ENCODE measurements at regions not wholly inside any gene's neighbourhood (a gene's known extent, or its start where the extent isn't known, plus 50 kb on each side); places are given as distances from the start of the nearest gene placed in this dataset.

DNA sequence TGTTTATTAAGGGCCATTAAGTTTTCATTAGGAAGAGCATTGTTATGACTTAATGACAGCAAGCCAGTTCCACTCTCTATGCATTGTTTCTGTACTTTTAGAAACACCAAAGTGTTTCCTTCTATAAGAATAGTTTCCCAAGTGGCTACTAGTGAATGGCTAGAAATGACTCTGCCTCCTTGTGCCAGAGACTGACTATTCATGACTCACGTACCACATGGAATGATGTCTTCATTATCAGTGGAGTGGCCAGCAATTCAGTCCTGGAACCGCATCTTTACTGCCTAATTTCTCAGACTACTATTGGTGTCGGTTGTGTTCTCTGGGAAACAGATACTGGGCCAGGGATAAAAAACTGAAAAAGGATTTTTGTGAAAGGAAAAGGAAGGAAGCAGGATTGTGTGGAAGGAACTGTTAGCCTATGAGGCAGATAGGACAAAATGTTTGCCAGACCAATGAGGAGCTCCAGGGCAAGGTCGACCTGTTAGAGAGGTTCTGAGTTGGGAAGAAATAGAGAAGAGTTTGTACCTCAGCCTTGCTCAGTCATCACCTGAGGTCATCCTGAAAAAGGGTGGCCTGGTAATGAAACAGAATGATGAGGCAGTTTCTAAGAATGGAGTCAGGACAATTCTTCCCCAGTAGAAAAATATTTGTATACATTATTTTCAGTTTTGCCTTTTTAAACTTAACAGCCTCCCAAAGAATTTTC, 218.6 kb downstream of the SPCS3 start:
- no peak for DNase-seq
- Histone ChIP-seq H3K27me3 (ENCODE audit: control insufficient read depth, insufficient read depth, low read length) (no peaks in the 10 kb centered on the region), H3K27ac (ENCODE audit: low read length) (peak overlapping the region; percentile 58), H3K4me3 (ENCODE audit: low read length) (no peak overlapping the region), H3K4me1 (ENCODE audit: control insufficient read depth, insufficient read depth, low read length) (no peaks in the 10 kb centered on the region), H3K9me3 (replicated peaks; ENCODE audit: control insufficient read depth, low read depth, low read length) (no peaks in the 10 kb centered on the region), H3K36me3 (ENCODE audit: control insufficient read depth, insufficient read depth, low read length) (no peaks in the 10 kb centered on the region)
- WGBS (ENCODE audit: insufficient coverage): 100% methylated on average over 1 of the region's 4 CpGs

DNA sequence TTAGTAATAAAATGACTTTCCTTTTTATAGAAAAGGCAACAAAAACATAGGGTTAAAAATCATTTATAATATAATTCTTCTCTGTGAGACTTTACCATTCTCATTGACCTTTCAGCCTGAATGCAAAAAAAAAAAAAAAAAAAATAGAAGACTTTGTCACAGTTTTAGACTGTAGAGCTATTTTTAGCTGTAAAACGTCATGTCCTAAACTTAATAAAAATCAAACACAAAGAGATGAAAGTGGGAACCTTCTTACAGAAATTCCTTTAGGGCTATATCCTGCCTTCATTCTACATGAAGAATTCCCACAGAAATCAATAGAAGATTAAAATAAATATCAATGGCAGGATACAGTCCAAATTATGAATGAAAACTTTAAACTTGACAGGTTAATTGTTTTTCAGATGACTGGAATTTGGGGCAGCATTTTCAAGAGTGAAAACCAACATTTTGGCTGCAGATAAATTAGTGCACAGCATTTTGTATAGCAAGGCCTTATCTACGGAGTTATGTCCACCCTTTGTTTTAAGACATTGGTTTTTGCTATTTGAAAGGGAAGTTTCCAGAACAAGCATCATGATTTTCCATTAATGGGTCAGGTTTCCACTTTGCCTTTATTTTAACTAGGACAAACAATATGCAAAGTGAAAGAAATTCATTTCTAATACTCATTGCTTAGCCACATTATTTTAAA, 219.5 kb downstream of the SPCS3 start:
- Histone ChIP-seq H3K36me3 (ENCODE audit: control insufficient read depth, insufficient read depth, low read length) (no peaks in the 10 kb centered on the region), H3K4me3 (ENCODE audit: low read length) (no peak overlapping the region), H3K27me3 (ENCODE audit: control insufficient read depth, insufficient read depth, low read length) (no peaks in the 10 kb centered on the region), H3K9me3 (replicated peaks; ENCODE audit: control insufficient read depth, low read depth, low read length) (no peaks in the 10 kb centered on the region), H3K27ac (ENCODE audit: low read length) (no peak overlapping the region), H3K4me1 (ENCODE audit: control insufficient read depth, insufficient read depth, low read length) (no peaks in the 10 kb centered on the region)
- WGBS (ENCODE audit: insufficient coverage): no CpG with 5 or more reads among the region's 2 CpGs
- DNase-seq: no peak

DNA sequence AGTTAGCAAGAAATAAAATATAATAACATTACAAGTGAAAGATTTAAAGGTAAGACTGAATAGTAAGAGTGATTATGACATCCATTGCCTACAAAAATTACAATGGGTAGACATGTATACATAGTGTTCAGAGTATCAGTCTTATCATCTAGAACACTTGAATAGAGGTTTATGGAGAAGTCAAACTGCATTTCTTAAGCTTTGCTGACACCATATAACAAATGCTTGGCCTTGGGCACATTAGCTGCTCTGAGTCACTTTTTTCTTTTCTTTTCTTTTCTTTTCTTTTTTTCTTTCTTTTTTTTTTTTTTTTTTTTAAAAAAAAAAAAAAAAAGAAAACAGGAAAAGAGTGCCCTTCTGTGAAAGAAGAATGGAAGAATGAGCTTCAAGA, 220.0 kb downstream of the SPCS3 start:
- Histone ChIP-seq H3K27ac (ENCODE audit: low read length) (no peak overlapping the region), H3K36me3 (ENCODE audit: control insufficient read depth, insufficient read depth, low read length) (no peaks in the 10 kb centered on the region), H3K9me3 (replicated peaks; ENCODE audit: control insufficient read depth, low read depth, low read length) (no peaks in the 10 kb centered on the region), H3K4me1 (ENCODE audit: control insufficient read depth, insufficient read depth, low read length) (no peaks in the 10 kb centered on the region), H3K27me3 (ENCODE audit: control insufficient read depth, insufficient read depth, low read length) (no peaks in the 10 kb centered on the region), H3K4me3 (ENCODE audit: low read length) (no peak overlapping the region)
- no peak for DNase-seq

DNA sequence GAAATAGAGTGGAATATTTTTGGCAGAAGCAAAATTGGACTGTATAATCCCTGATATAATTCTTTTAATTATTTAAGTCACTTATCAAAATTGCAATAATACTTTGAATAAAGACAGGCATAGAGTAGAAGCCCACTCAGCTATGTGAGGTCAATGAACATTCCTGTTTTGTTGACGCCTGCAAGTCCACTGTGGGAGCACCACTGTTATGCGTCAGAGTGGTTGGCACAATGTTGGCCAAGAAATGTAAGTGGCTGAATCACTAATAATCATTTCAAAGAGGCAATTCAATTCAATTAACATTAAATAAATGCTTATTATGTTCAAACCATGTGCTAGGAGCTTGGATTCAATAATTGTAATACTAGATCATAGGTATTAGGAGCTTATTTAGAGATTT, 221.0 kb downstream of the SPCS3 start:
- H3K9me3 ChIP-seq (replicated peaks; ENCODE audit: control insufficient read depth, low read depth, low read length): no peaks in the 10 kb centered on the region
- no CpG with 5 or more reads among the region's 2 CpGs for WGBS (ENCODE audit: insufficient coverage)
- DNase-seq: no peak
- no peak overlapping the region for H3K27ac ChIP-seq (ENCODE audit: low read length)
- no peaks in the 10 kb centered on the region for H3K27me3 ChIP-seq (ENCODE audit: control insufficient read depth, insufficient read depth, low read length)
- no peaks in the 10 kb centered on the region for H3K36me3 ChIP-seq (ENCODE audit: control insufficient read depth, insufficient read depth, low read length)
- no peak overlapping the region for H3K4me3 ChIP-seq (ENCODE audit: low read length)
- no peaks in the 10 kb centered on the region for H3K4me1 ChIP-seq (ENCODE audit: control insufficient read depth, insufficient read depth, low read length)

DNA sequence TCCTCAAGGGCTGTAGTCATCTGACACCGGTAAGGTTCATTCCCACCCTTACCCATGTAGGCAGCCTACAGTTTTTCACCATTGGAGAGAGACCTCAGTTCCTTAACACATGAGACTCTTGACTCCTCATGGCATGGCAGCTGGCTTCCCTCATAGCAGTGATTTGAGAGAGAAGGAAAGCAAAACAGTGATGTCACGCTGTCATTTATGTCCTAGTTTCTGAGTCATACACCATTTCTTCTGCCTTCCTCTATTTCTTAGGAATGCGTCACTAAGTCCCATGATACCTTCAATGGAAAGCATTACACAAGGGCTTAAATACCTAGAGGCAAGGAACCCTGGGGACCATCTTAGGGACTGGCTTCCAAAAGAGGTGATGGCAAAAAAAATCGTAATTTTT, 226.1 kb downstream of the SPCS3 start:
- no peak overlapping the region for H3K4me3 ChIP-seq (ENCODE audit: low read length)
- WGBS (ENCODE audit: insufficient coverage): 100% methylated on average over 1 of the region's 4 CpGs
- no peak for DNase-seq
- H3K27me3 ChIP-seq (ENCODE audit: control insufficient read depth, insufficient read depth, low read length): no peaks in the 10 kb centered on the region
- no peak overlapping the region for H3K27ac ChIP-seq (ENCODE audit: low read length)
- H3K4me1 ChIP-seq (ENCODE audit: control insufficient read depth, insufficient read depth, low read length): no peaks in the 10 kb centered on the region
- H3K9me3 ChIP-seq (replicated peaks; ENCODE audit: control insufficient read depth, low read depth, low read length): no peaks in the 10 kb centered on the region
- no peaks in the 10 kb centered on the region for H3K36me3 ChIP-seq (ENCODE audit: control insufficient read depth, insufficient read depth, low read length)

DNA sequence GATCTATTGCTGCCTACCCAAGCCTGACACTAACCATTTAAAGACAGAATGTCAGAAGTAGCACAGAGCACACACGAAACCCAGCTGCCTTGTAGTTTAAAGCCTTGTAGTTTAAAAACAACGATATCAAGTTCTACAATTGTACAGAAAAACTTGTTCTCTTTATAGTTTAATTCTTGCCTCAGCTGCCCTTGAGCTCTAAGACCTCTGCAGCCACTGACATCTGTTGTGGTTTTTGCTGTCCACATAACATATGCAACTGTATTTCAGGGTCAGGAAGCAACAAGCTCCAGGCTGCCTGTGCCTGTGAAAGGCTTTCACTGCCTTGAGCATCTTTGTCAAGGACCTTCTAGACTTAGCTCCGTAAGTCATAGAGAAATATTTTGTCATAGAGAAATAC, 227.2 kb downstream of the SPCS3 start:
- no peaks in the 10 kb centered on the region for H3K9me3 ChIP-seq (replicated peaks; ENCODE audit: control insufficient read depth, low read depth, low read length)
- no peaks in the 10 kb centered on the region for H3K4me1 ChIP-seq (ENCODE audit: control insufficient read depth, insufficient read depth, low read length)
- no peak overlapping the region for H3K27ac ChIP-seq (ENCODE audit: low read length)
- H3K27me3 ChIP-seq (ENCODE audit: control insufficient read depth, insufficient read depth, low read length): no peaks in the 10 kb centered on the region
- WGBS (ENCODE audit: insufficient coverage): no CpG with 5 or more reads among the region's 3 CpGs
- no peak for DNase-seq
- no peaks in the 10 kb centered on the region for H3K36me3 ChIP-seq (ENCODE audit: control insufficient read depth, insufficient read depth, low read length)
- no peak overlapping the region for H3K4me3 ChIP-seq (ENCODE audit: low read length)

DNA sequence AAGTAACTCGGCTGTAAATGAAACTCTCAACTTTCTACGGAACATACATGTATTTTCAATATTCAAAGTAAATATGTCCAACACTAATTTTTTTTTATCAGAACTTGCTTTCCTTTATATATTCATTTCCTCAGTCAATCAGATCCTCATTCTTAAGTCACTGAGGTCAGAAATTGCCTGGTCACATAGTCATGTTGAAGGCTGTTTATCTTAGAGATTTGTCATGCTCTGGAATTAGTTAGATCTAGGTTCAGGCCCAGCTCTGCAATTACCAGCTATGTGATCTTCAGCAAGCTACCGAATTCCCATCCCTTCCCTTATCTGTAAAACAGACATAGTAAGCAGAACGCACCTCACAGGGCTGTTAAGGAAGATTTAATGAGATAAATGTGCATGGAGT, 228.8 kb downstream of the SPCS3 start:
- WGBS (ENCODE audit: insufficient coverage): no CpG with 5 or more reads among the region's 4 CpGs
- Histone ChIP-seq H3K27me3 (ENCODE audit: control insufficient read depth, insufficient read depth, low read length) (no peaks in the 10 kb centered on the region), H3K27ac (ENCODE audit: low read length) (no peak overlapping the region), H3K36me3 (ENCODE audit: control insufficient read depth, insufficient read depth, low read length) (no peaks in the 10 kb centered on the region), H3K4me3 (ENCODE audit: low read length) (no peak overlapping the region), H3K9me3 (replicated peaks; ENCODE audit: control insufficient read depth, low read depth, low read length) (no peaks in the 10 kb centered on the region), H3K4me1 (ENCODE audit: control insufficient read depth, insufficient read depth, low read length) (no peaks in the 10 kb centered on the region)
- DNase-seq: no peak

DNA sequence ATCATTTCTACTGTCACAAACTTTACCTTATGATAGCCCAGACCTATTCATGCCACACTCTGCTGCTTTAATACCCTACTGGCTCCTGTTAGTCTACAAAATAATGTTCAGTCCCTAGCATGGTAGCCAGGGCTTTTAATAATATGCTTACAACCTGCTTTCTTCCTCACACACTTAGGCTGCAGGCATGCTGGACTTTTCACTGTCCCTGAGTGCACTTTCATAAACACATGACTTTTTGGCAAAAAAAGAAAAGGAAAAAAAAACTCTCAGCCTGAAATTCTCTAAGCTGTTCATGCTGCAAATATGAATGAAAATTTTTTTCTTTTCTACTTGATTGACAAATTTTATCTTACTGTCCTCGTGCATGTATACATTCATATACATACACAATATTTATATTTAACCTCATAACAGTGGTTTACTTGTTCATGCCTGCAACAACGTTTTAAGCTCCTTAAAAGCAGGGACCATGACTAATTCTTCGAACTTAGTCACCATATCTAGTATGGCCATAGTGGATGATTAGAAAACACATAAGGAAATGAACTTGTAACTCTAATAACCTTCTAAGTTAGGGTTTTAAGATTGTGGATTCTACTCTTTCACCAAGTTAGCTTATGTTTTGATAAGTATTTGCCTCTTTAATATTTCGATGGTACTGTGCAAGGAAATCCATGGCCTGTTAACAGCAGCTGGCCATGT, 229.5 kb downstream of the SPCS3 start:
- WGBS (ENCODE audit: insufficient coverage): no CpG with 5 or more reads among the region's 4 CpGs

DNA sequence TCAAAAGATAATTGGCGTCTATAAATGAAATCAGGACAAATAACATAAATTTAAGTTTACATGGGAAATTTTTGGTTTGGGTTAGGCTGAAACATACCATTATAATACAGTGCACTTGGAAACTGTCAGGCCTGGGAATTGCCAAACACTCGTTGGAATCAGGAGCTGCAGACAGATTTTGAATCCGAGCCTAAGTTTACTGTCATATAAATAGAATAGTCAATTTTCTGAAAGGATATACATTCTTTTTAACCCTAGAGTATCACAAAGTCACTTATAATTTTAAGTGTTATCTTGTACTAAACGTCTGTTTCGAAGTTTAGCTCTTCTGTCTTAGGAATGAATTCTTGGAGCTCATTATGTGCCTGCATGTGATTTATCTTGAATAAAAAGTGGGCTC, 234.1 kb downstream of the VEGFC start:
- H3K36me3 ChIP-seq (ENCODE audit: control insufficient read depth, insufficient read depth, low read length): no peaks in the 10 kb centered on the region
- DNase-seq: peak; percentile 29
- no peaks in the 10 kb centered on the region for H3K4me1 ChIP-seq (ENCODE audit: control insufficient read depth, insufficient read depth, low read length)

More for the DNA sequence above, 229.5 kb downstream of the SPCS3 start:
- Histone ChIP-seq H3K4me1 (ENCODE audit: control insufficient read depth, insufficient read depth, low read length) (no peaks in the 10 kb centered on the region), H3K9me3 (replicated peaks; ENCODE audit: control insufficient read depth, low read depth, low read length) (no peaks in the 10 kb centered on the region), H3K36me3 (ENCODE audit: control insufficient read depth, insufficient read depth, low read length) (no peaks in the 10 kb centered on the region), H3K27me3 (ENCODE audit: control insufficient read depth, insufficient read depth, low read length) (no peaks in the 10 kb centered on the region), H3K4me3 (ENCODE audit: low read length) (no peak overlapping the region), H3K27ac (ENCODE audit: low read length) (no peak overlapping the region)
- DNase-seq: peak; percentile 35

DNA sequence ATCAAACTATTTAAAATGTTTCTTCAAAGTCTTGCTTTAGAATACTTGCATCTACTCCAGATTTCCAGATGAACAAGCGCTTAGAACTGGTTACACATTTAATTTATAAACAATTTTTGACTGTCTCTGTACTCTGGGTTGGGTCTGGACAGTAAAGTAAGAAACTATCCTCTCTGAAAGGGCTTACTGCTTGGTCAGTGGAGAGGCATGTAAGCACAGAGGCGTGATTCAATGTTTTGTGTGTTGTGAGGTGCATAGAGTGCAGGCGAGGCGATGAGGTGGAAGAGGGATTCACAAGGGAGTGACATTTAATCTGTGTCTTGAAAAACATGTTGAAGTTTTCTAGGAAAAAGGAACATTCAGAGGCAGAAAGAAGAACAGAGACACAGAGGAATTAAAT, 231.4 kb downstream of the VEGFC start:
- Histone ChIP-seq H3K36me3 (ENCODE audit: control insufficient read depth, insufficient read depth, low read length) (no peaks in the 10 kb centered on the region), H3K27ac (ENCODE audit: low read length) (no peak overlapping the region), H3K9me3 (replicated peaks; ENCODE audit: control insufficient read depth, low read depth, low read length) (no peaks in the 10 kb centered on the region), H3K27me3 (ENCODE audit: control insufficient read depth, insufficient read depth, low read length) (no peaks in the 10 kb centered on the region), H3K4me3 (ENCODE audit: low read length) (no peak overlapping the region), H3K4me1 (ENCODE audit: control insufficient read depth, insufficient read depth, low read length) (no peaks in the 10 kb centered on the region)
- no peak for DNase-seq
- WGBS (ENCODE audit: insufficient coverage): 64% methylated on average over 3 of the region's 4 CpGs

More for the DNA sequence above, 234.1 kb downstream of the VEGFC start:
- no peaks in the 10 kb centered on the region for H3K9me3 ChIP-seq (replicated peaks; ENCODE audit: control insufficient read depth, low read depth, low read length)
- WGBS (ENCODE audit: insufficient coverage): no CpG with 5 or more reads among the region's 5 CpGs
- H3K4me3 ChIP-seq (ENCODE audit: low read length): no peak overlapping the region
- no peak overlapping the region for H3K27ac ChIP-seq (ENCODE audit: low read length)
- no peaks in the 10 kb centered on the region for H3K27me3 ChIP-seq (ENCODE audit: control insufficient read depth, insufficient read depth, low read length)
